ENCODE measurements at regions not wholly inside any gene's neighbourhood (a gene's known extent, or its start where the extent isn't known, plus 50 kb on each side); places are given as distances from the start of the nearest gene placed in this dataset.

DNA sequence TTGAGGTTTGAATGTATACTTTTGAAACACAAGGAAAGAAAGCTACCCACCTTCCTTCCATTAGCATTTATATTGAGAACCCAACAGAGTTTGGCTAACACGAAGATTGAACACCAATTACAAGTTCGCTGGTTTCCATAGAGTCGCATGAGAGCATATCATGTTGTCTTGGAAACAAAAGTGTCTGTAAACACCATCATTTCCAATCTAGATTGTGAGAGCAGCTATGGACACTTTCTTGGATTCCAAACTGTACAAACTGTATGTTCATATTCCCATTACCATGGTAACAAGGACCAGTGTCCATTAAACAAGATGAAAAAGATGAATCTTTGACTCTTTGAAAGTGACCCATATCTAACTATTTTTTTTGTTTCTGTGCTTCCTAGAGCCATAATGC is 529.9 kb upstream of the ROBO1 start:
- TF ChIP-seq POLR2A (IDR thresholded peaks at IDR 0.05) (no peak), EP300 (IDR thresholded peaks at IDR 0.05) (no peak)
- TF ChIP-seq, protein P1, sequence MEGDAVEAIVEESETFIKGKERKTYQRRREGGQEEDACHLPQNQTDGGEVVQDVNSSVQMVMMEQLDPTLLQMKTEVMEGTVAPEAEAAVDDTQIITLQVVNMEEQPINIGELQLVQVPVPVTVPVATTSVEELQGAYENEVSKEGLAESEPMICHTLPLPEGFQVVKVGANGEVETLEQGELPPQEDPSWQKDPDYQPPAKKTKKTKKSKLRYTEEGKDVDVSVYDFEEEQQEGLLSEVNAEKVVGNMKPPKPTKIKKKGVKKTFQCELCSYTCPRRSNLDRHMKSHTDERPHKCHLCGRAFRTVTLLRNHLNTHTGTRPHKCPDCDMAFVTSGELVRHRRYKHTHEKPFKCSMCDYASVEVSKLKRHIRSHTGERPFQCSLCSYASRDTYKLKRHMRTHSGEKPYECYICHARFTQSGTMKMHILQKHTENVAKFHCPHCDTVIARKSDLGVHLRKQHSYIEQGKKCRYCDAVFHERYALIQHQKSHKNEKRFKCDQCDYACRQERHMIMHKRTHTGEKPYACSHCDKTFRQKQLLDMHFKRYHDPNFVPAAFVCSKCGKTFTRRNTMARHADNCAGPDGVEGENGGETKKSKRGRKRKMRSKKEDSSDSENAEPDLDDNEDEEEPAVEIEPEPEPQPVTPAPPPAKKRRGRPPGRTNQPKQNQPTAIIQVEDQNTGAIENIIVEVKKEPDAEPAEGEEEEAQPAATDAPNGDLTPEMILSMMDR (IDR thresholded peaks at IDR 0.05) = no peak

Measured in gastroesophageal sphincter (tissue), 3 donors.